Kidney glomerular epithelial cell (primary cell): ENCODE measurements at regions not wholly inside any gene's neighbourhood (a gene's known extent, or its start where the extent isn't known, plus 50 kb on each side); places are given as distances from the start of the nearest gene placed in this dataset.
"Not testable (repeated sequence)": the region's sequence is repeated elsewhere in the genome, so short reads cannot be mapped to it uniquely, and the experiment has no call there.

Experiments used
- DNase-seq: peaks from one replicate; lab custom pipeline; 2025; lab: John Stamatoyannopoulos, UW

DNA sequence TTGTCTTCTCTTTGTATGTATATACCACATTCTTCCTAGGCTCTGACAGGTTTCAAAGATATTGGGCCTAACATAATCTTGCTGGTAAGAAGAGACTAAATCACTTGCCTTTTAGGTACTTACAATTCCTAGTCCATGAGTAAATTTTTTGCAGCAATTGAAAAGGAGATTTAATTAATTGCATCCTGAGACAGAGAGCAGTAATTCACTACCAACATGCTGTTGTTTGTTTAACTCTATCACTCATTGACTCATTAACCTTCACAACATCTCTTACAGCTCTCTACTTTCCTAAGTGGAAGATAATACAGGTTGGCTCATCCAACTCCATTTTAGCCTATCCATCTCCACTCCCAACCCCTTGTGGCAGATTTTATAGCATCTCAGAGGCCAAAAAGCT is 280.4 kb downstream of the ALDH8A1 start:
- no peak for DNase-seq

DNA sequence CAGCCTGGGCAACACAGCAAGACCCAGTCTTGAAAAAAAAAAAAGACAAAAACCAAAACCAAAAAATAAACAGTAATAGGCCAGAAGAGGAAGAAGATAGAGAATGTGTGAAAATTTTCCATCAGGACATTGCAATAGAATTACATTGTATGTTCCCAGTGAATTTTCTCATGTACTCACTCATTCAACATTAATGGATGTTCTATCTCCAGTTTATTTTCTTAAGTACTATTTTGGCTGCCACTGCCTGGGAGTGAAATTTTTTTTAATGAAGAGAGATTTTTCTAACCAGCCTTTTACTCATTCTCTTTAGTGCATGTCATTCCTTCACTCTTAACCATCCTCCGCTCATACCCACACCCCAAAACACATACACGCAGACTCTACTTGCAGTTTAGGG is 282.8 kb downstream of the ALDH8A1 start:
- no peak for DNase-seq

DNA sequence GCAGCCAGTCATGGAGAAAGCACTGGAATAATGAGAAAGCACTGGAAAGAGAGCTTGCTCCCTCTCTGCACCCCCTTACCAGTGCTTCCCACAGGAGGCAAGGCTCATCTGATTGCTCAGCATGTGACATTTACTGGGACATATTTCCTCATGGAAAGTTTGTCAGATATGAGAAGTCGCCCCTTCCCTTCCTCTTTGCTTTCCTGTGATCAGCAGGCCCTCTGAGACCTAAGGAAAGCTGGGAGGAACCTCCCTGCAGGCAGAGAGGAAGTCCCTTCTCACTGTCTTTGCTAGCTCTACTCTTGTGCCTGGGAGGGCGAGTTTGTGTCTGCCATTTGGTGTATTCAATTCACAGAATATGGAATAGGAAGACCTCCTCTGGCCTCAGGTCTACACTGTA is 283.8 kb downstream of the ALDH8A1 start:
- no peak for DNase-seq

DNA sequence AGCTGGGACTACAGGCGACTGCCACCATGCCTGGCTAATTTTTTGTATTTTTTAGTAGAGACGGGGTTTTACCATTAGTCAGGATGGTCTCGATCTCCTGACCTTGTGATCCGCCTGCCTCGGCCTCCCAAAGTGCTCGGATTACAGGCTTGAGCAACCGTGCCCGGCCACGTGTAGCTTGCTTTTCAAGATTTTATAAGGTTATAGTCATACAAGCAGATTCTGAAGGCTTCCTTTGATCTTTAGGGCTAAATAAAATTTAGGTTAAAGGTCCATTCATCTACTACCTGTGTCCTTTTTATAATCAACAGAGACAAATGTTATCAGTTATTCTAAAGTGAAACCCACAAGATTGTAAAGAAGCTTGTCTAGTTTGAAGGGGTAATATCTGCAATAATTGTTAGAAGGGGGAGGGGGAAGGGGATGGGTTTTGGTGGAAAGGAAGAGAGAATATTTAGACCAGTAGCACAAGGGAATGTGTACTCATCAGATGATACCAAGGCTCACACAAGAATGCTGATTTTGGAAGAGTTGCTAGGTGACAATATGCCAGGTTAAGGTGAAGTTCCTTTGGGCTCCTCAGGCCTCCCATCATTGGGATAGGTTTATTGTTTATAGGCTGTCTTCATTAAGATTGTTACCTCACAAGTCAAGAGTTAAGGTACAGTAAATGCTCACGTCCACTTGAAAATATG is 284.7 kb downstream of the ALDH8A1 start:
- DNase-seq: no peak

DNA sequence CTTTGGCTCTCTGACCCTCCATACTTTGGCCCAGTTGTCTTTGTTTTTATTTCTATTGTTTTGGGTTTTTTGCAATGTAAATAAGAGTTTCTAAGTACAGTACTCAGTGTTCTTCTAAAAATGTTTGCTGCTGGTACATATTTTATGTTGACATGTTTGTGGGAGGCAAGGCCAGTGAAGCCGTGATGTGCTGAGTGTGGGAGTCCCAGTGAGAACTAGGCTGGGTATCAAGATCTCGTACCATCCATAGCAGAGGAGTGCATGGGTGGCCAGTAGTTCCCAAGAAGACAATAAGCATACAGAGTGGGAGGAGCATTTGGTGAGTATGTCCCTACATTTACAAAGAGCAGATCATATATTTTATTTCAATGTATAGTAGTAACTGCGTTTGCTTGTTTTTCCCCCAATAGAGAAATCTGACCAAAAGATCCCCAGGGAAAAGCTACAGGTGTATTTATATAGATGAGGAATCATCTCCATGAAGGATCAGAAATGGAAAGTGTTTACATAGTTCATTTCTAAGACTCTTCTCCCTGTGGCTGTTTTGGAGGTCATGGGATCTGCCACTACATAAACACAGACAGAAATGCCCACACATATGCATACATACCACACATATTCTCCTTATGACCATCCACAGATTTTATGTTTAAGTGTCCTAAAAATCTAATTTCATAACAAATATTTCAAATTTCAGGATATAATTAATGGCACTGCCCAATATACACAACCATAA is 285.9 kb downstream of the ALDH8A1 start:
- DNase-seq: no peak

DNA sequence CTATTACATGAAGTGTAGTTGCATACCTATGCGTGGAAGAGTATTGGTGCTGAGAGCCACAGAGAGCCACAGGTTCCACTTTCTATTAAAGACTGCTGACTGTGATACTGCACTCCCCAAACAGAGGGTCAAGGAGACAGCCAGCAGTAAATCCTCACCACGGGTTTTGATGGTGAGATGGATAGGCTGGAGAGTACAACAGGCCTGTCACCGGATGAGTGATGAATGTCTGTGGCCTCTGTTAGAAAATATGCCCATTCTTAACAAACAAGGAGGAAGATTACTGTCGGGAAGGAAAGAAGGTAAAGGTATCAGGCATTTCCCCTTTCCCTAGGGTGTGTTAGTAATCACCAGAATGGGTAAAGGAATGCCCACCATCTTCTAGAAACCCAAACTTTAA is 286.5 kb downstream of the ALDH8A1 start:
- DNase-seq: no peak

DNA sequence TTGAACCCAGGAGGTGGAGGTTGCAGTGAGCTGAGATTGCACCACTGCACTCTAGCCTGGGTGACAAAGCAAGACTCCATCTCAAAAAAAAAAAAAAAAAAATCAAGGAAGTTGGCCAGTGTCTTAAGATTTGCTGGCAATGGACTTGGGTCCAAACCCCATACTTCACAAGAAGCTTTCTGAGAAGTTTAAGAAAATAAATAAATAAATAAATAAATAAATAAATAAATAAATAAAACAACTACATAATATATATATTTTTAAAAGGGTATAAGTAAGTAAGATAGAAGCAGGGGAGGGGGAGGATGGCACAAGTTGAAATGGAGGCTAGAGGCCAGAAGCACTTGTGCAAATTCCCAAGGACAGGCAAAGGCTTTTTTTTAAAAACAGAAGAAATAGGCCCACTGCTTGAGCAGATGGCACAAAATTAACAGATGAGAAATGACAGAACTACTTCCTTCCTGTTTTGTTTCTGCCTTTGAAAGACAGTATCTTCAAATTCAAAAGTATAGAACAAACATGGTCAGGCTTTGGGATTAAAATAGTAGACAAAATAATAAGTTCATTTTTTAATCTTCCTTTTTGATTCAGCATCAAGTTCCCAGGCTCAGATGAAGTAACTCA is 287.7 kb downstream of the ALDH8A1 start:
- DNase-seq: no peak

DNA sequence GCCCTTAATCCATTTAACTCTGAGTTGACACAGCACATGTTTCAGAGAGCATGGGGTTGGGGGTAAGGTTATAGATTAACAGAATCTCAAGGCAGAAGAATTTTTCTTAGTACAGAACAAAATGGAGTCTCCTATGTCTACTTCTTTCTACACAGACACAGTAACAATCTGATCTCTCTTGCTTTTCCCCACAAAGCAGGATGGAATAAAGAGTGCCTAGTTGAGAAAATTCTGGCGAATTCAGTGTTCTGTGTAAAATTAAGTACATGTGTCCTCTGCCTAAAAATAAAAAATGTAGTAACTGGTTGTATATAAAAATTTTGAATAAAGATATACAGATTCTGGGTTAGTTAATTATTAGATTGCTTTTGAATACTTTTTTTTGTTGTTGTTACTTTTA is 290.0 kb downstream of the ALDH8A1 start:
- DNase-seq: not testable (repeated sequence)

DNA sequence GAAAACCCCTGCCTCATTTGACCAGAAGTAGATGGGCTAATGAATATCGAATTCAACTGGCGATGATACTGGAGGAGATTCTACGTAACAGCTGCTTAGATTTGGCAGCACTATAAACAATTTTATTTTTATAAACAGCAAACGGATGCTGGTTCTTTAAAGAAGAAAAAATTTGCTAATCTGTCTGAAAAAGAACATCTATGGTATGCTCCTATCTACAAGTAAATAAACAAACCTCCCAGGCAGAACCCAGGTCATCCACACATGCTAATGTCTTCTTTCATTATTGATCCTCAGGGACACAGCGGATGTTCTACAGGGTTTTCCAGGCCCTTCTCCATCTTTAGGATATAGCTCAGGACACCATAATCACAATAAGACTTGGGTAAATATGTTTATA is 291.3 kb downstream of the ALDH8A1 start:
- DNase-seq: no peak

DNA sequence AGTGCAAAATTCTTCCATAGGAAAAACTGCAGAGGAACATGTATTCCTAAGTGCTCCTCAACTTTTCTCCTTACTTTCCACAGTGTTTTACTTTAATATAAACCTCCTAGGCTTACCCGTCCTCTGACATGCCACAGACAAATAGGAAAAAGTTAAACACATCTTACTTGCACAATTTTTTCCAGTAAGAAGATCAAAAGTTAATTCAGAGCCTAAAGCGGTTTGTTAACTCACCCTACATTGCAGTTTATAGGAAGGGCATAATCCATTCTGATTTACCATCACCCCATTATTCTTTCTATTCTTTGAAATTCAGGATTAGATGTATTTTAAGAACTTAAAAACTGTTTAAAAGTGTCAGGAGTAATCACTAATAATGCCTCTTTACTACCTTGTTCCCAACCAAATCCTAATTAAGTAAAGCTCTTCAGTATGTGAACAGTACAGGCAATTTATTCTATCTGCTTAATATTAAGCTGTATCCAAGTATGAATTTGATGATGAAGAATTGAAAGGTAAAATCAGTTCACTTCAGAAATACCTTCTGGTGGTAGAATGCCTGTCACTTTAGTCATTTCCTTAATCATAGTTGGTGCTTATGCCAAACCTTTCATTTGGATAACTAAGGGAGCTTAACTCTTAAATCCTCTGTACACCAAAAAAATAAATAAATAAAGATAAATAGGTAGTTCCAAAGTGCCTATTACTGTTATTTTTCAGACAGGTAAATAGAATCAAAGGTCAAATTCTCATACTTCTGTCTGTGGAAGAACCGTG is 292.0 kb downstream of the ALDH8A1 start:
- DNase-seq: no peak

DNA sequence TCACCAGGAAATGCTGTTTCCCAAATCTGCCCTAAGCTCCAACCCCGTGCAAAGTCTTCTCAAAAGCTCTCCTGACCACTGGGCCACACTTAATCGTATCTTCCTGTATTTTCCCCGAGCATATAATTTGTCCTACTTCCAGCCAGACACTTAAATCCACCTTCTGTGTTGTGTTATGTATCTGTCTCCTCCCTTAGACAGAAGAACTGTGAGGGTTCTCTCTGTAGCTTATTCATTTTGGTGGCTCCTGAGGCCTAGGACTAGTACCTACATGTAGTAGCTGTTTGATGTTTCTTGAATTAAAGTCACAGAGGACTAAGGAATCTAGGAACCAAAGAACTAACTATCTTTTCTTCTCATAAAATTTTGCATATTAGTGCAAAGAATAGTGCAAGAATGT is 292.6 kb downstream of the ALDH8A1 start:
- no peak for DNase-seq

DNA sequence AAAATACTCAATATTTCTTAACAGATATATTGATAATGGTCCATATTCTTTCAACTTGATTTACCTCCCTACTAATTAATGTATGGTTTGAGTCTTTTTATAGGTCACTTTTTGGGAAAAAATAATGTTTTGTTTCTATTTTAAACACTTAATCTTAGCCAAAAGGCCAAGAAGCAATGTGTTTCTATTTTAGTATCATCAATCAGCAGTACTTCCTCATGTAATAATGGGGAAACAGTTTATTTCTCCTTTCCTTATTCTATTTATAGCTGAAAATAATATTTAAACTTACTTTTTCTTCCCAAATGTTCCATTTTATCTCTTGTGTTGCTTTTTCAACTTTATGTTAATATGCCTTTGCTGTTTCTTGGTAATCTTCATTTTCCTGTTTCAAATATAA is 295.1 kb downstream of the ALDH8A1 start:
- DNase-seq: no peak

DNA sequence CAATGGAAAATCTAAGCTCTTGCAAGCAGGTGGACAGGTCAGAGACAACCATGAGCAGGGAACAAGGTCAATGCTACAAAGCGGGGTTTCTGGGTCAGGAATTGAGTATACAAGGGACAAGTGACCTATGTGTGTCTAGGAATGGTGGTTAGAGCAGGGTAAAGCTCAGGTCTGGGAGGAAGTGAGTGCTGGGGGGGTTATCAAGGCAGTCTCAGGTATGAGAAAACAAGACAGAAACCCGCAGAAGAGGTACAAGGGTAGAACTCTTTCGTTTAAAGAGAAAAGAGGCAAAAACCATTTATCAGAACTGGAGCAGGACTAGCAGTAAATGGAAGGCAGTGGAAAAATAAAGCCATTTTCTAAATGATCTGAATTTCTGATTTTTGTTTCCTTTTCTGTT is 298.4 kb downstream of the ALDH8A1 start:
- DNase-seq: no peak

DNA sequence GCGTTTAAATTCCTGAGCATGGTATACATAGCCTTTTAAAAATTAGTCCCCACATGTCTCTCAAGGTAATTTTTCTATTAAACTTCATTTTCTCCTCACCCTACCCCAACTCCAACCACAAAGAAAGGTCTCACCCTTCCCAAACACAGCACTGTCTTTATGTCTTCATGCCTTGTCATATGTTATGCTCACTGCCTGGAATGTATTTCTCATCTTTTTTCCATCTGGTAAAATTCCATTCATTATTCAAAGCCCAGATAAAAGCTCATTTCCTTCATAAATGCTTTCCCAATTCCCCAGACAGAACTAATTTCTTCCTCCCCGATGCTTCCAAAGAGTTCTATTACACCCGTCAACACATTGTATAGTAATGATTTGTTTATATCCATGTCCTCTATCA is 302.0 kb downstream of the ALDH8A1 start:
- DNase-seq: no peak

DNA sequence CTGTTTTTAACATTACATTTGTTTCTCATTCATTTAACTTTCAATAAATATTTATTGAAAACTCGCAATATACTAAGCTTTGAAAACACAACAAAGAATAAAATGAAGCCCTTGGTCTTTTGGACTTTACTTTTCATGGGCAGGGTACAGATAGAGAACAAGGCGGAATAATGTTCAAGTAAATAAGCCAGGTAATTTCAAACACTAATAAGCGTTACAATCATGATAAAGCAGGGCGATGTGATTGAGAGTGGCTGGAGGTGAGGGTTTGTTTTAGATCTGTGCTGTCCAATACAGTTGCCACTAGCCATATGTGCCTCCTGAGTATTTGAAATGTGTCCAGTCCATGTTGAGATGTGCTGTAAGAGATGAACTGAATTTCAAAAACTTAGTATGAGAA is 307.1 kb downstream of the ALDH8A1 start:
- no peak for DNase-seq

DNA sequence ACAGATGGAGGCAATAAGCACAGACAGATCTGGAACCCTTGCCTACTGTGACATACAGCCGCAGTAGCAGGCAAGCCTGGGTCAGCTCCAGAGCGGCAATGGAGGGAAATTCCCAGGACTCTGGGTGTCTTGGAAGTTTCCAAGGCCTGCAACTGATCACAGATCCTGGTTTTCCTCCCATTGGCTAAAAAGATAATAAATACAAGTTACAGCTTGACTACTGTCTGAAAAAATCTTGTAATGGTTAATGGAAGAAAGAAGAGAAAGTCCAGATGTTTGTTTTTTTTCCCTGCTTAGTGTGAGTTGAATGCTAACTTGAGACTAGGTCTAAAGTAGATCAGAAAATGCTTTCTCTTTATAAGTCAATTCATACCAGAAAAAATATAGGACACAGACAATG is 307.6 kb downstream of the ALDH8A1 start:
- DNase-seq: peak; percentile 41

DNA sequence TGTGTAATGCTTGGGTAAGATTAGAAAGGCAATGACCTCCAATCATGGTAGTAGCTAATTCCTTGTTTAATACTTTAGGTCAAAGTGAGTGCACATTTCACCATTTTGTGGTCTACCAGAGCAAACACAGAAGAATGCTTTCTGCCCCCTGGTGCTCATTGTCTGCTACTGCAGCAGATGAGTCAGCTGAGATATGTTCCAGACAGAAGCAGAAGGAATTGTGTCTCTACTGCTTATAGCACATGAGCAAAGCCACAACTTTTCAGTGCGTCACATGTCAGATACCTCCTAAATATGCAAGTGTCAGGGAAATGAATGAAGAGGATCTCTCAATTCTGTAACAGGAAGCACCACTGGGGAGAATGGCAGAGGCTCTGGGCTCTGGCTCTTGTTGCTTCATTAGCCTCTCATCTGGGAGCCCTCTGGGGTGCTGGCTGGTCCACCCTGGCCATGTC is 308.9 kb downstream of the ALDH8A1 start:
- DNase-seq: peak; percentile 39

DNA sequence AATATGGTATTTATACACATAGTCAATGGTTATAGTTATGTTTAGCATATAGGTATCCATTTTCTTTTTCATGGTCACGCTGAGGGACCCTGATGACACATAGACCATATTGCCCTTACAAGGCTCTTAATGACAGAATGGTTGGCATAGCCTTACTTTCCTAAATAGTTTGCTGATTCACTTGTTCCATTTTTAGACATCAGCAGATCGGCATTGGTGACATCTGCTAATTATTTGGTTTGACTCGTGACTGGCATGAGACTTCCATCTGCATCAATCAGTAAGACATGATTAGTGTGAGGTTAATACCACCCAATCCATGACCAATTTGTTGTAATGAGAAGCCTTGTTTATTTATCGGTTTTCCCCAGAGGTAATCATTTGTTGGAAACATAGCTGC is 309.7 kb downstream of the ALDH8A1 start:
- DNase-seq: no peak

DNA sequence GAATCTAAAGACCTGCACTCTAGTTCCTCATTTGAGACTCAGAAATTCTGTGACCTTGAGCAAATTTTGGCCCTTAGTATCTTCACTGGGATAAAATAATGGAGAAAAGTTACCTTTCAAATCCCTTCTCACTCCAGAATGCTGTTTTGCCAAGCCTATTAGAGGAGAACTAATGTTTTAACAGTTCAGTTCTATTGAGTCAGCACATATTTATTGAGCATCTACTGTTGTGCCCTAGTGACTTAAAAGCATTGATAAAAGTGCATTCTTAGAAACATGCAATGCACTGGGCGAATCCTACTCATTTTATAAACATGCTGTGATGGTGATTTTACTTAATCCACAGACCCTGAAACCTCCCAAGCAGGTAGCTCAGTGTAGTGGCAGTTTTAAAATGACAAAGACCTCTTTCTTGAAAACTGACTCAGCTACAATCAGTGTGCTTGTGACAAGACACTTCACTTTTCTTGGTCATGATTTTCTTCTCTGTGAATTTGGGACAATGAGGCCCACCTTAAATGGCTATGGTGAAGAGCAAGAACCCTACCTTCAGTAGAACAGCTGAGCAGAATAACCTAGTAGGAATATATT is 312.0 kb downstream of the ALDH8A1 start:
- DNase-seq: no peak

DNA sequence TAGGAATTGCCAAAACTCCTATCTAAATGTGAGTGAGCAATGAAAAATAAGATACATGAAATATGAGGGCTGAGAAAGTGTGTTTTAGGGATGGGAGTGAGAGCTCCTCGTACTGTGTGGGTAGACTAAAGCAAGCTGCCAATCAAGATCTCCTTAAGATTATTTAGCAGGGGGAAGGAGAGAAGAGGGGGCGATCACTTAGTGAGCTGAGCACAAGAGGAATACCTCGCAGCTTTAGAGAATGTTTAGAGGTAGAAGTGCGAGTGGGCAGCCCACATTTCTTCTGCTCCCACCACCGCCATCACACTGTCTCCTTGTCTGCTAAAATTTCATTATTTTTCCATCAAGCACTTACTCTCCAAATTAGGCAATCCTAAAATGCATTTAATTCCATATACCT is 312.6 kb downstream of the ALDH8A1 start:
- no peak for DNase-seq

DNA sequence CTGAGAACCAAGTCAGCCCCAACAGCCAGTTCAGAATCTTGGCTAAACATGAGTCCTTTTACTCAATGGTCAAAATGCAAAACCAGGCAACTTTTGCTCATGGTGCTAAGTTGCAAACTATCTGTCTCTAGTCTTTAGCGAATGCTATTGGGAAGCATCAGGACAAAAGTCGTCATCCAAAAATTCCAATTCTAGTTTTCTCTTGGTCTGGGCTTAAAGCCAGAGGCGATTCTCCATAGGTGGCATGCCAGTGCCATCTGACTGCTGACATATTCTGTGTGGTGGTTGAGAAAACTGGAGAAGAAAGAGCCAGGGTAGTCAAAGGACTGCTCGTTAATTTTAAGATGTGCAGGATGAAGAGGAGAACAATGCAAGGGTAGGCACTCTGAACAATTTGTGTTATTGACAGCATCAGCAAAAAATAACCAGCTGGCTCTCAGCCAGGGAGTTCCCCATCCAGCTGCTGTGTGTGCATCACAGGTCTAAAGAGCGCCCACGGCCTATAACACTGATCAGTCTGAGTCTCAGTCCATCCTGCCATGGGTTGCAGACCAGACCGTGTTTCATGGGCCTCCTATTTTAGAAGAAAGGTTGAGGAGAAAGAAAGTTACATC is 313.6 kb downstream of the ALDH8A1 start:
- no peak for DNase-seq

DNA sequence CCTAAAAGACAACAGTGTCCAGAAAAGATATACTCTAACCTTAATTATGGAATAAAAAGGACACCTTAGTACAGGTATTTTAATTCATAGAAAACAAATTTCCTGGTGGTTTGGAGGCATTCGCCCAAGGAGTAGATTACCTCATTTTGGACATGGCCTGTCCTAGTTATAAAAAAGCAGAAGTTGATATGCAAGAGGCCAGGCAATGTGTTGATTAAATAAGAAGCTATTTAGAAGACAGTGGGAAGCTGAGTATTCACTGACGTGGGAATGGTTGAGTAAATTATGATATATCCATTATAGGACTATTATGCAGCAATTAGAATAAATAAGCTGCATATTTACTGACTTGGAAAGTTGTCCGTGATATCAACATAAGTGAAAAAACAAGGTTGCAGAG is 314.9 kb downstream of the ALDH8A1 start:
- no peak for DNase-seq
